Hepatocyte (in vitro differentiated cells): ENCODE measurements at regions not wholly inside any gene's neighbourhood (a gene's known extent, or its start where the extent isn't known, plus 50 kb on each side); places are given as distances from the start of the nearest gene placed in this dataset.
A peak's percentile ranks its signal among the peaks of the same experiment; 100 is the strongest.

Source experiments
- DNase-seq: peaks from one replicate; pipeline ENCODE4 v3.0.0-alpha.2; 2016; ENCODE audit warnings: low spot score
- H2AFZ ChIP-seq: fragments of 200-600 bp; sonication (generic); 2 replicates; pipeline ENCODE4 v1.6.0; 2016; ENCODE audit warnings: antibody characterized with exemption, mild to moderate bottlenecking
- H3K27ac ChIP-seq: fragments of 200-600 bp; sonication (generic); 2 replicates; pipeline ENCODE4 v1.5.1; 2016; ENCODE audit warnings: mild to moderate bottlenecking
- H3K27me3 ChIP-seq: fragments of 200-600 bp; sonication (generic); 2 replicates; pipeline ENCODE4 v1.6.1; 2016
- H3K36me3 ChIP-seq: fragments of 200-600 bp; sonication (generic); replicated peaks from 2 replicates; pipeline ENCODE4 v1.5.1; 2016; ENCODE audit warnings: low read depth; ENCODE audit not compliant: insufficient read depth
- H3K4me1 ChIP-seq: fragments of 200-600 bp; sonication (generic); 2 replicates; pipeline ENCODE4 v1.5.1; 2016; ENCODE audit warnings: mild to moderate bottlenecking, moderate library complexity; ENCODE audit not compliant: insufficient read depth
- H3K4me2 ChIP-seq: fragments of 200-600 bp; sonication (generic); 2 replicates; pipeline ENCODE4 v1.6.0; 2016
- H3K4me3 ChIP-seq: fragments of 200-600 bp; sonication (generic); 2 replicates; pipeline ENCODE4 v1.5.1; 2016; ENCODE audit warnings: mild to moderate bottlenecking
- H3K79me2 ChIP-seq: fragments of 200-600 bp; sonication (generic); 2 replicates; pipeline ENCODE4 v1.6.0; 2017; ENCODE audit warnings: mild to moderate bottlenecking
- H3K9me2 ChIP-seq: fragments of 200-600 bp; sonication (generic); replicated peaks from 2 replicates; pipeline ENCODE4 v1.6.0; 2017; ENCODE audit warnings: mild to moderate bottlenecking; ENCODE audit not compliant: insufficient read depth
- H3K9me3 ChIP-seq: fragments of 200-600 bp; sonication (generic); 2 replicates; pipeline ENCODE4 v1.5.1; 2016; ENCODE audit warnings: low read depth, mild to moderate bottlenecking
- H4K20me1 ChIP-seq: fragments of 200-600 bp; sonication (generic); 2 replicates; pipeline ENCODE4 v1.6.0; 2016; ENCODE audit warnings: mild to moderate bottlenecking; ENCODE audit not compliant: insufficient read depth, poor library complexity, severe bottlenecking
- CTCF ChIP-seq: fragments of 200-600 bp; sonication (generic); IDR thresholded peaks from 2 replicates; pipeline ENCODE4 v1.5.1; 2016; ENCODE audit warnings: antibody characterized with exemption, mild to moderate bottlenecking; ENCODE audit not compliant: poor library complexity
- EZH2 ChIP-seq: fragments of 200-600 bp; sonication (generic); IDR thresholded peaks from 2 replicates; pipeline ENCODE4 v1.6.1; 2016; ENCODE audit warnings: antibody characterized with exemption, mild to moderate bottlenecking, borderline replicate concordance
- EZH2phosphoT487 ChIP-seq: fragments of 200-600 bp; sonication (generic); IDR thresholded peaks from one replicate; pipeline ENCODE4 v1.6.1; 2018; ENCODE audit warnings: antibody characterized with exemption, mild to moderate bottlenecking, low read depth, moderate library complexity; ENCODE audit not compliant: unreplicated experiment, severe bottlenecking
- WGBS: methylation state at CpG from one replicate; pipeline ENCODE4 v1.1.6; 2016; ENCODE audit warnings: low lambda C conversion rate; ENCODE audit errors: missing lambda C conversion rate; 5-methylcytosine and 5-hydroxymethylcytosine counted together

GRCh38 chr11:71342951-71343827, 90.8 kb upstream of the SHANK2 start:
- H3K36me3 ChIP-seq: no peaks in the 10 kb centered on the region
- H3K4me2 ChIP-seq: no peak overlapping the region
- no peaks in the 10 kb centered on the region for H3K79me2 ChIP-seq
- peaks cover 19% of the 10 kb centered on the region for H3K4me1 ChIP-seq
- TF ChIP-seq EZH2 (no peak), CTCF (peak; percentile 58)
- H3K27me3 ChIP-seq: peaks cover 2% of the 10 kb centered on the region
- WGBS: 76% methylated on average over 20 of the region's 20 CpGs
- H3K9me2 ChIP-seq: no peaks in the 10 kb centered on the region
- no peak overlapping the region for H3K4me3 ChIP-seq
- DNase-seq: peak; percentile 78
- H3K27ac ChIP-seq: no peak overlapping the region
- H2AFZ ChIP-seq: no peak overlapping the region
- H4K20me1 ChIP-seq: no peaks in the 10 kb centered on the region
- H3K9me3 ChIP-seq: no peaks in the 10 kb centered on the region

- peaks cover 23% of the 10 kb centered on the region for H3K4me1 ChIP-seq
- no peak overlapping the region for H3K4me3 ChIP-seq
- no peak overlapping the region for H3K27ac ChIP-seq
- H3K4me2 ChIP-seq: no peak overlapping the region
- no peaks in the 10 kb centered on the region for H3K79me2 ChIP-seq
- no peak for DNase-seq
- TF ChIP-seq CTCF (no peak), EZH2phosphoT487 (no peak), EZH2 (no peak)
- H3K9me2 ChIP-seq: no peaks in the 10 kb centered on the region
- no peaks in the 10 kb centered on the region for H4K20me1 ChIP-seq
- no peak overlapping the region for H2AFZ ChIP-seq
- 83% methylated on average over 13 of the region's 13 CpGs for WGBS
- H3K36me3 ChIP-seq: no peaks in the 10 kb centered on the region
- no peaks in the 10 kb centered on the region for H3K9me3 ChIP-seq
- H3K27me3 ChIP-seq: no peaks in the 10 kb centered on the region
These were observed 89.7 kb upstream of the SHANK2 start for GRCh38 chr11:71342116-71342515.

GRCh38 chr11:71341596-71341995, 89.2 kb upstream of the SHANK2 start:
- Histone ChIP-seq H3K27me3 (no peaks in the 10 kb centered on the region), H3K9me2 (no peaks in the 10 kb centered on the region), H3K4me3 (no peak overlapping the region), H2AFZ (no peak overlapping the region), H4K20me1 (no peaks in the 10 kb centered on the region), H3K9me3 (no peaks in the 10 kb centered on the region), H3K4me2 (no peak overlapping the region), H3K4me1 (peaks cover 23% of the 10 kb centered on the region), H3K36me3 (no peaks in the 10 kb centered on the region), H3K79me2 (no peaks in the 10 kb centered on the region), H3K27ac (no peak overlapping the region)
- WGBS: 93% methylated on average over 9 of the region's 9 CpGs
- no peak for DNase-seq
- TF ChIP-seq EZH2 (no peak), EZH2phosphoT487 (no peak), CTCF (no peak)
